CD4-positive, alpha-beta T cell treated with Interleukin-4 for 4 hours (primary cell): ENCODE measurements at regions not wholly inside any gene's neighbourhood (a gene's known extent, or its start where the extent isn't known, plus 50 kb on each side); places are given as distances from the start of the nearest gene placed in this dataset.

Experiments used
- DNase-seq: peaks from one replicate; pipeline ENCODE4 v3.0.0-alpha.2; 2020

DNA sequence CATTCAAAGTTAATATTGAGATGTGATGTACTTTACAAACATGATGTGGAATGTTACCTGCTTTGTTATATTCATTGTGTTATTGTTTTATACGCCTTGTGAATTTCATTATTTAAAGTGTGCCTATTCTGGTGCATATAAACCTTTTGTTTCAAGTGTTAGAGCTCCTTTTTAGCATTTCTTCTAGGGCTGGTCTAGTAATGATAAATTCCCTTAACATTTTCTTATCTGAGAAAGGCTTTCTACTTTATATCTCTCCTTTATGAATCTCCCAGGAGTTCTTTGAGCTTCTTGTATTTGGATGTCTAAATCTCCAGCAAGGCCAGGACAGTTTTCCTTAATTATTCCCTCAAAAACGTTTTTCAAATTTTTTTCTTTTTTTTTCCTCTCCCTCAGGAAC is 1005.6 kb downstream of the IGSF11 start:
- DNase-seq: no peak

DNA sequence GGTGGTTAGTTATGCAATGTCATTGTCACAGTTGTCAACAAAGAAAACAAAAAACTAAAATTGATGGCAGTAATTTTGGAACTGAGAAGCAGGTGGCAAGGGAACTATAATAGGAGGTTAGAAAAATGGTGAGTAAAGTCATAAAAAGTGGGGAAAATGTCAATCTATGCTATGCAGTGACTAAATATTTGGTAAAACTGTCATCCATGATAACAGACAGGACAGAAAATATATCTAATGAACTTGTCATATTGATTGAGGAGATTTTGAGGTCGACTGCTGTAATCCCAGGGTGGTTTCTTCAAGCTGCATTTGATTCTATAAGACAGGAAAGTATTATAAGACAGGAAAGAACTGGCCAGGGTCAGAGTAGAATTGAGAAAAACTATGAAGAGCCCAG is 998.4 kb downstream of the IGSF11 start:
- no peak for DNase-seq

DNA sequence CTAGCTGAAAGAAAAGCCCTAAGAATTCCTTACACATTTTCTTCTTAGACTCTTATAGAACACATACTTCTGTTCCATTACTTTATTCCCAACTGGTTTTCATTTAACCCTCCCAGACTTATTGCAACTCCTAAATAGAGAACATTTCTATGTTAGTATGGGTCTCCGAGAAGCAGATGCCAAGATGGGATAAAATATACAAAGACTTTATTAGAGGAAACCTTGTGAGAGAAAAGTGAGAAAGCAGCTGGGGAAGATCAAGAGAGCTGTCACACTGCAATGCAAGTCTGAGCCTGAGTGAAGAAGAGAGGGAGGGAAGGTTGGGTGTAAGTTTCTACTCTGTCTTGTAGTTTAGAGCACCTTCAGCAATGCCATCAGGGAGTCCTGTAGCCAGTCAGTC is 979.3 kb downstream of the IGSF11 start:
- no peak for DNase-seq

DNA sequence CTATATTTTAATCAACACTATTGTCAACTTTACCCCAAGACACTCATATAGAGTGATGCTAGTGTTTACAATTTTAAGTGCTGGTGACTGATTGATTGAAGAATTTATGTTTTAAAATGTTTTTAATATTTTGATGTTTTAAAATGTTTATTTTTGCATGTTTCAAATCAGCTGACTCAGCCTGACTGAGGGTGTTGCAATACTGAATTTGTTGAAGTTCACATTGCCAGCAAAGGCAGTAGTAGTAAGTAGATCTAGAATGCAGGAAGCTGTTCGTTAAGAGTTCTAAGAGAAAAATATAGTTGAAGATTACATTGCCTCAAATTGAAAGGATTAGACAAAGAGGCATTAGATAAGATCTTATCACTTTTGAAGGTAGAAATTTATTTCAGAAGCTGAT is 977.6 kb downstream of the IGSF11 start:
- no peak for DNase-seq

DNA sequence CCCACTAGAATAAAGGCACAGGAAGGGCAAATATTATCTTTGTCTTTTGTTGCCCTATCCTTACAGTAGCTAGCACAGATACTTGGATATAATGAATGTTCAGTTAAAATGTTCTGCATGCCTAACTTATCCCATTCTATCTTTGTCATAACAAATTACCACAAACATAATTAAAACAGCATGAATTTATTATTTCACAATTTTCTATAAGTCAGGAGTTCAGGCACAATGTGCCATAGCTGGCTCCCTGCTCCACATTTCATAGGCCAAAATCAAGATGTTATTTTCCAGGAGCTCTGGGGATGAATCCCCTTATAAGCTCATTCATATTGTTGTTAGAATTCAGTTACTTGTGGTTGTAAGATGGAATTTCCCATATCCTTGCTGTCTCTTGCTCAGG is 975.5 kb downstream of the IGSF11 start:
- no peak for DNase-seq

GRCh38 chr3:118067439-118067838 is 967.2 kb downstream of the IGSF11 start:
- DNase-seq: no peak

DNA sequence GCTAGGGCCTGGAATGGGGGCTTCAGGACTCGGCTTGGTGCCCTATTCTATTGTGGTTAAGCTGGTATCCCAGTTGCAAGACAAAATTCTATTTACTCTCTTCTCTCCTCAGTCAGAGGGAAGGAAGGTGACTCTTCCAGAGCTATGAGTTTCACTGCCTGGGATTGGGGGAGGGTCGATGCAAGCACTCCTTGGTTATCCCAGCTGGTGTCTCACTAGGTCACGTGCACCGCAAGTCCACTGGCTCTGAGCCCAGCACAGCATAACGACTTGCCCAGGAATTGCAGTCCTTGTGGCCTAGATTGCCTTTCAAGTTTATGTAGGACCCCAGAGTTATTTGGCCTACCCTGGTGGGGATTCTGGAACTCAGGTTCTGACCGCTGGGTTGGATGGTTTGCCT is 958.8 kb downstream of the IGSF11 start:
- DNase-seq: no peak

- no peak for DNase-seq
Measured at GRCh38 chr3:118077332-118077731, 957.3 kb downstream of the IGSF11 start.

DNA sequence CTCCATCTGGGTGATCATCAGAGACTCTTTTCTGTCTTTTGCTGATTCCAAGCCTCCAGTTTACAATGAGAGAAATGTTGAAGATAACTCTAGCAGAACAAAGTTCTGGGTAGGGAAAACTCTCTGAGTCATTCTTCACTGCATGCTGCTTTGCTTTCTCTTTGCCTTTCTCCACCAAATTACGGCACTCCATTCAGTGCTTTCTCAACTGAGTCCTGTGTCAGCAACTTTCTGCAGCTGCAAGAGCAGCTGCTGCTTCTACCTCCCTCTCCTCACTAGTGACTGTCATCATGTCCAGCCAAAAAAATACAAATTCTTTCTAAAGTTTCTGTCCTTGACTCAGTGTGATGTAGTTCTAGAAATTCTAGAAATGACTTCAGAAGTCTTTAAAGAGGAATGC is 953.8 kb downstream of the IGSF11 start:
- no peak for DNase-seq

DNA sequence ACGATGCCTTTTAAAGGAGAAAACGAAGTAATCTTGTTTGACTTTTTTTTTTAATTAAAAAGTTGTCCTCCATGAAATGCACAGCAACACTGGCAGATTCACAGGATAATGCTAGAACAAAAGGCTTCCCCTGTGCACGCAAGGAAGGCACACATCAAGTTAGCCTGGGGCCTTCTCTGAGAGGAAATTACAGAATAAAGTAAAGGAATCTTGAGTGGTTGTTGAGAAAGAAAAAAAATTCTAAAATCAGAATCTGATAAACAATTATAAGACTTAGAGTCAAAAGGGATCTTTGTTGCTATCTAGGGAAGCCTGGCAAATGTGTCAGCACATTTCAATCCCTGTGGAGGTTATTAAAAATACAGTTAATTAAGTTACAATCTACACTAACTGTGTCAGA is 946.0 kb downstream of the IGSF11 start:
- DNase-seq: no peak

DNA sequence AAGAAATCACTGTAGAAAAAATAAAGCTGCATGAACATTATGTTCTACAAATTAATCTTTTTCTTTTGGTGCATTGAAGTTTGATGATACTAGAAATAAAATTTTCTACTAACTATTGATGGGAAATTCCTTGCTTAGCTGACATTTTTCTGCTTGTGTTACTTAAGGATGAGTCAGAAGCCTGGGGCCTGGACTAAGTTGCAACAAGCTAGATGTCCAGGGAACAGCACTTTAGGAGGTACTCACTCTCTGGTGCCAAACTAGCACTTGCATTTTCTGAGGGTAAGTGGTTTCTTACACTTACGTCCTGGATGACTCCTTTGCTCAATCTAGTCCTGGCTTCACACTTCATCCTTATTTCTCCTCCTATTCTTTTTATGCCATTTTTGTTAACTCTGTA is 945.1 kb downstream of the IGSF11 start:
- DNase-seq: no peak

DNA sequence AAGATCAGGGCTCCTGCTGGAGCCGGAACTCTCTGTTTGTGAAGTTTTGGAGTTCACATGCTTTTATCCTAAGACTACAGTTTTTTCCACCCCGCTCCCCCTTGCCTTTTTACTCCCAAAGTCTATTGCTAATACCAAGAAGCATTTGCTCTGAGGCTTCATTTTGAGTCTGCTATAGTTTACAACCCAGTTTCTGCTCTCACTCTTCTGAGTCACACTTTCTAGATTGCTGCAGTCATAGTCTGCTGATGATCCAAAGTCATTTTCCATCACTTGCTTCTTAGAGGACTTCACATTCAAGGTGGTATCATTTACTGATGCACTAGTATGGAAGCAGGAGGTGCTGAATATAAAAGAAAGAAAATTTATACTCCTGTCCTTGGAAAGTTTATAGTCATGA is 937.4 kb downstream of the IGSF11 start:
- DNase-seq: no peak

- DNase-seq: no peak
Measured at GRCh38 chr3:118097660-118098059, 937.0 kb downstream of the IGSF11 start.

DNA sequence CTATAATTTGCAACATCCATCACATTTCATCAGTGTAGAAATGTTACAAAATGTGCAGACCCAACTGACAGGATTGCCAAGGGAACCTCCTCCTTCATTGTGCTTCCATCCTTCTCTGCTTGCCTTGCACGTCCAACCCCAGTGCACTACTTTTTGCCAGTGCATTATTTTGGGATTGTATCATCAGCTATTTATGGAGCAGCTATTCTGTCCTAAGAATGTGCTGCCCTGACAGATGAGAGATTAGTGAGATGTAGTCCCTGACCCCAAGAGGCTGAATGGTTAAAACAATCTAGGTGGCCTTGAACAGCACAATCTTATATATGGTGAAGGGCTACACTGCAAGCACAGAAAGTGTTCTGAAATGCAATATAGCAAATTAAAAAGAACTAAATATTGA is 935.8 kb downstream of the IGSF11 start:
- no peak for DNase-seq

GRCh38 chr3:118101891-118102290 is 932.8 kb downstream of the IGSF11 start:
- no peak for DNase-seq

GRCh38 chr3:118102737-118103136 is 931.9 kb downstream of the IGSF11 start:
- no peak for DNase-seq

- DNase-seq: no peak
Measured at GRCh38 chr3:118108201-118108600, 926.4 kb downstream of the IGSF11 start.

DNA sequence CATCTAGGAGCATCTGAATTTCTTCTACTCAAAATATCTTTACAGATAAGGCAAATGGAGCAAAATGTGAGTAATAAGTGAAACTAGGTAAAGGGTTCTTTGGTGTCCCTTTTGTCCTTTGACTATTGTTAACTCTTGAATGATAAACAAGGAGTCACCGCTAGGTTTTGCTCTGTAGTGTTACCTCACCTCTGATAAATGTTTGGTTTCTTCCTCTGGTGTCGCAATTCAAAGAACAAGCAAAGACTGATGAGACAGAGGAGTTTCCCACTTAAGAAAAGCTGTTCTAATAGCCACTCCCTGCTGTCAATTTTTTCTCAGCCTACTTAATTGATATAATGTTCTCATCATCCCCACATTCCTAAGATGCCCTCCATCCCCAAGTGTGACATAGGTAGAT is 925.9 kb downstream of the IGSF11 start:
- no peak for DNase-seq

- no peak for DNase-seq
Measured at GRCh38 chr3:118110211-118110610, 924.4 kb downstream of the IGSF11 start.

DNA sequence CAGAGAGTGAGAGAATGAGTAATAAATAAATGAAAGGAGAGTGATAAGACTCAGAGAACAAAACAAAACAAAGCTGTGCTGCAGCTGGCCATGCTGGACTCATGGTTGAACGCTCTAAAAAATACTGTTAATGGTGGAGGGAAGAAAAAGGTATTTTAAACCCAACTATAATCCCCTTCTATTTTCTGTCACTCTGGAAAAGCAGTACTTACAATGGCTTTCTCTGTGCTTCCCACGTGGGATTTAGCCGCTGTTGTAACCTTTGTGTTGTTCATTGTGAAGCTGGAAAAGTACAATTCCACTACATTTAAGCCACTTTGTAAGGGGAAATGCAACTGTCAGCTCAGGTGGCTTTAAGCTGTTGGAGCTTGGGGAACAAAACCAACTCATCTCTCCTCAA is 917.7 kb downstream of the IGSF11 start:
- DNase-seq: no peak

DNA sequence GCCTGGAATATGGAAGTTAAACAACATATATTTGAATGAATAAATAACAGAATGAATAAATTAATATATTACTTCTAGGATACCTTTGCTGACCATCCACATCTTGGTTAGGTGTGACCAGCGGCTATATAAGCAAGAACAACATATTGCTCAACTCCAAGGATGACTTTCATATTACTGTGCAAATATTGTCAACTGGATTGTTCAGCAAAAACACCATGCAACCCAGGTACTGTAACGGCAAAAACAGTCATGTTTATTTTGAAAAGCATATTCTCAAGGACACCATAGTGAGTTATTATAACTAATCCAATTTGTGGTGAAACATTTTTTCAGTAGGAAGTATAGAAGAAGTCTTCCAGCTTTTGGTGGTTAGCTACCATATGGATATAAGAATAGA is 907.9 kb downstream of the IGSF11 start:
- no peak for DNase-seq

DNA sequence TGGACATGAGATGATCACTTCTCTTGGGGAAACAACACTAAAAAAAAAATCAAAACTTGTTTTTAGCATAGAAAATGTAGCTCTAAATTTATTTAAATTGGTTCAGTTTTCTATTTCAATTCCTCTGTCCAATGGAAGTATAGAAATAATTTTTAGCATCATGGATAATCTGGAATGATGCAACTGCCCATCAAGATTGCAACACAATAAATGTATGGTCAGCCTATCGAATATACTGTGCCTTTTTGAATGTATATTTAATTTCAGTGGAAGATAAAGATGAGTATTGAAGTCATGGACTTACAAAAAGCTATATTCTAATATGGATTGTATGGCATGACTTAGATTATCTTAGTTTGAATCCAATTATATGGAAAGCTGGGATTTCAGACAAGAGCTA is 906.7 kb downstream of the IGSF11 start:
- DNase-seq: no peak

DNA sequence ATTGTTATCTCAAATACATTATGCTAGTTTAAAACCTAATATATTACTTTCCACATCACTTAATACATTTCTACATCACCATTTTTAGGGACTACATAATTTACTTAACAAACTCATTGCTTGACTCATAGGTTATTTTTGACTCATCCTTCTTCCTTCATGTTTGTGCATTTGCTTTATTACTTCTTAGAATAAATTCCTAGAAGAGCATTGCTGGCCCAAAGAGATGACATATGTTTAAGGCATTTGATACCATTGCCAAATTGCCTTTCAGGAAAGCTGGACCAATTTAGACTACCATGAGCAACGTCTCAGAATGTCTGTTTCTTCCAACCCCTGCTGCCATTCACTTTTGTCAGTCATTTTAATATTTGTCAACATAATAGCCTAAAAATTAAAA is 905.8 kb downstream of the IGSF11 start:
- DNase-seq: no peak

DNA sequence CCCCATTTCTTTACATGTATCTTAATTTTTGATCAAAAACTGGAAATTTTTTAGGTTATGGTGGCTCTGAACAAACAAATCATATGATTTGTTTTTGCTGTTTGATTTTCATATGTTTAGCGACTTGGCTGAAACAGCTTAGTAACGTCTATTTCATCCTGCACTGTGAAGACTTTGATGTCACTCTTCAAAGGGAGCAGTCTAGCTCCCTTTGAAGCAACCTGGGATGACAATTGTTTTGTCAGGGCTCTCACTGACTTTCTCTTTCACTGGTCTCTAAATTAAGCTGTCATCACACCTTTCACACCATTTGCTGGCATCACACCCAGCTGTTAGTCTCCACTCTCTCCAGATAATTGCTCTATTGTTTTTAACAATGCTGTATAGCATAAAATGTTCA is 896.9 kb downstream of the IGSF11 start:
- no peak for DNase-seq

GRCh38 chr3:118144919-118145318 is 889.7 kb downstream of the IGSF11 start:
- no peak for DNase-seq

- no peak for DNase-seq
Measured at GRCh38 chr3:118146658-118147375, 887.8 kb downstream of the IGSF11 start.
